HepG2 (cell line): ENCODE measurements at regions not wholly inside any gene's neighbourhood (a gene's known extent, or its start where the extent isn't known, plus 50 kb on each side); places are given as distances from the start of the nearest gene placed in this dataset.

Source experiments
- ATAC-seq: fragments of 200-7000 bp; cut with Tn5 transposase; 3 replicates; pipeline ENCODE4 v1.9.1; 2020; ENCODE audit warnings: mild to moderate bottlenecking, moderate library complexity
- BruUV-seq: library from RNA; stranded (reverse); fragments of 400-500 nt; replicated peaks from 2 replicates; lab custom pipeline; 2021; lab: Mats Ljungman, UMichigan
- CTCF ChIA-PET: fragments of 300-600 bp; formaldehyde crosslinking; extraction: SDS; loops from one replicate; lab custom pipeline; 2021; ENCODE audit warnings: low total read pairs, inconsistent platforms, low intra/inter-chr PET ratio; lab: Yijun Ruan, JAX
- POLR2A ChIA-PET: fragments of 350-600 bp; sonication (Branson Sonifier 250); formaldehyde crosslinking; loops from one replicate; lab custom pipeline; 2020; ENCODE audit warnings: antibody characterized with exemption, inconsistent platforms; lab: Yijun Ruan, JAX
- DNase-seq: peaks from one replicate; pipeline ENCODE4 v3.0.0-alpha.2; 2015; ENCODE audit warnings: low spot score
- FAIRE-seq: peaks from 3 replicates; lab custom pipeline; 2011; peaks lifted over from hg19 to GRCh38; lab: Jason Lieb, UNC
- H2AFZ ChIP-seq: one replicate; pipeline ENCODE4 v1.6.1; 2011; ENCODE audit warnings: low read length, inconsistent platforms
- H3K27ac ChIP-seq: fragments of 300-600 bp; 3 replicates; pipeline ENCODE4 v1.8.0; 2011; ENCODE audit warnings: mixed run types, mild to moderate bottlenecking, mixed read lengths, low read length, inconsistent platforms; ENCODE audit not compliant: insufficient read depth; ENCODE audit errors: extremely low read length
- H3K27me3 ChIP-seq, 2 experiments: fragments of 200-600 bp in 1 of 2; 2 replicates in 1 of 2; 3 replicates in 1 of 2; pipeline versions ENCODE4 v1.6.0 to v1.8.0; 2011; ENCODE audit warnings: low read length in 2 of 2, mild to moderate bottlenecking in 2 of 2, moderate library complexity in 2 of 2, inconsistent platforms in 1 of 2; ENCODE audit not compliant: insufficient read depth in 2 of 2, control insufficient read depth in 1 of 2
- H3K36me3 ChIP-seq, 2 experiments: fragments of 200-600 bp in 1 of 2; replicated peaks in 1 of 2; 2 replicates in 1 of 2; 3 replicates in 1 of 2; pipeline versions ENCODE4 v1.5.1 to v1.8.0; 2011; ENCODE audit warnings: low read length in 2 of 2, inconsistent platforms in 1 of 2; ENCODE audit not compliant: insufficient read depth in 2 of 2, control insufficient read depth in 1 of 2
- H3K4me1 ChIP-seq: 2 replicates; pipeline ENCODE4 v1.5.1; 2012; ENCODE audit warnings: low read length, inconsistent platforms; ENCODE audit not compliant: insufficient read depth
- H3K4me2 ChIP-seq: 2 replicates; pipeline ENCODE4 v1.6.0; 2011; ENCODE audit warnings: low read depth, low read length, inconsistent platforms
- H3K4me3 ChIP-seq, 3 experiments: fragments of 200-600 bp in 1 of 3; sonication (generic), shearing (Covaris generic) in 1 of 3; replicated peaks in 1 of 3; 2 replicates each; pipeline ENCODE4 v1.5.1; 2011 to 2016; ENCODE audit warnings: low read length in 3 of 3, inconsistent platforms in 2 of 3, low read depth in 2 of 3, mild to moderate bottlenecking in 2 of 3, control low read depth in 1 of 3, mixed read lengths in 1 of 3; ENCODE audit not compliant: insufficient read depth in 1 of 3
- H3K79me2 ChIP-seq: one replicate; pipeline ENCODE4 v1.6.1; 2011; ENCODE audit warnings: low read length, inconsistent platforms; ENCODE audit not compliant: insufficient read depth
- H3K9ac ChIP-seq: 2 replicates; pipeline ENCODE4 v1.6.0; 2011; ENCODE audit warnings: mild to moderate bottlenecking, low read depth, low read length, inconsistent platforms; ENCODE audit not compliant: insufficient read depth
- H3K9me3 ChIP-seq: 2 replicates; pipeline ENCODE4 v1.5.1; 2012; ENCODE audit warnings: mild to moderate bottlenecking, low read length
- H4K20me1 ChIP-seq: 2 replicates; pipeline ENCODE4 v1.6.0; 2011; ENCODE audit warnings: inconsistent platforms, mild to moderate bottlenecking, low read length, moderate library complexity; ENCODE audit not compliant: insufficient read depth
- FOSL2 ChIP-seq: sonication (generic); formaldehyde crosslinking; IDR thresholded peaks from 2 replicates; pipeline ENCODE4 v1.4.0; 2020; ENCODE audit warnings: missing genetic modification reagents
- ZNF263 ChIP-seq: sonication (generic); formaldehyde crosslinking; IDR thresholded peaks from 2 replicates; pipeline ENCODE4 v1.4.0; 2020; ENCODE audit warnings: missing genetic modification reagents
- WGBS: methylation state at CpG from one replicate; pipeline ENCODE4 v1.1.6; 2017; ENCODE audit warnings: low lambda C conversion rate; 5-methylcytosine and 5-hydroxymethylcytosine counted together
- in situ Hi-C: cut with HindIII; loops from 2 replicates; pipeline ENCODE4 v1.10.0; 2017; ENCODE audit warnings: low pct_unique_long_range_greater_than_20kb; ENCODE audit not compliant: extremely low pct_ligation_motif_present
- intact Hi-C: fragments of 100-400 bp; cut with micrococcal nuclease; formaldehyde crosslinking; loops from one replicate; pipeline ENCODE4 v1.10.0; 2022; ENCODE audit not compliant: unreplicated experiment
- small RNA-seq, 3 experiments: library from RNA; depleted of rRNA; stranded (forward); fragments of <200 nt; gene quantifications; one replicate each; pipeline ENCODE3, GENCODE V24; 2012; ENCODE audit warnings: low read depth in 2 of 3, low replicate concordance in 1 of 3; ENCODE audit not compliant: insufficient read length in 3 of 3, insufficient read depth in 2 of 3

- DNase-seq, result no peak
- H3K36me3 ChIP-seq, result no peaks in the 10 kb centered on the region
- no peaks in the 10 kb centered on the region for H3K9me3 ChIP-seq
- no peak for FAIRE-seq
- H3K27ac ChIP-seq, result no peak overlapping the region
- intact Hi-C loops, result no loop called here
- no peak overlapping the region for H3K4me3 ChIP-seq
- WGBS, result 72% methylated on average over 8 of the region's 9 CpGs
- no peak overlapping the region for H3K4me2 ChIP-seq
- TF ChIP-seq FOSL2 (CRISPR knock-in tag) (no peak), ZNF263 (CRISPR knock-in tag) (peak; percentile 69)
- ATAC-seq, result no peak
- no TSS peak for BruUV-seq
- no peak overlapping the region for H2AFZ ChIP-seq
- H3K79me2 ChIP-seq, result no peaks in the 10 kb centered on the region
- in situ Hi-C loops, result no loop called here
- ChIA-PET CTCF (no interaction called here), POLR2A (no interaction called here)
- H4K20me1 ChIP-seq, result no peaks in the 10 kb centered on the region
- H3K27me3 ChIP-seq, result peaks cover 0 to 1% of the 10 kb centered on the region in 2 experiments; a peak in 2 of 5 replicates
- no peak overlapping the region for H3K9ac ChIP-seq
- H3K4me1 ChIP-seq, result peaks cover 18% of the 10 kb centered on the region
Observed at GRCh38 chr5:14922456-14922855, 50.9 kb upstream of the ANKH start.

Small RNAs in the stretch of these regions (small RNA-seq; reads per million reads assigned to genes)
- gene RF00096, result 0.98 to 5.5 (median 1.9) reads per million in 3 experiments
